ENCODE measurements at regions not wholly inside any gene's neighbourhood (a gene's known extent, or its start where the extent isn't known, plus 50 kb on each side); places are given as distances from the start of the nearest gene placed in this dataset.

GRCh38 chr15:97115761-97116070 is 785.2 kb downstream of the NR2F2 start:
- H3K27ac ChIP-seq (ENCODE audit: low read length) = no peak overlapping the region
- no peaks in the 10 kb centered on the region for H3K27me3 ChIP-seq (ENCODE audit: low read depth, low read length)
- no peaks in the 10 kb centered on the region for H3K36me3 ChIP-seq (replicated peaks; ENCODE audit: low read depth, low read length)
- no peak overlapping the region for H3K4me2 ChIP-seq (ENCODE audit: low read length)
- no peak overlapping the region for H3K4me3 ChIP-seq (ENCODE audit: low read length)
- no peak for TF ChIP-seq EZH2phosphoT487 (IDR thresholded peaks at IDR 0.05; ENCODE audit: low read depth)
- no peak for TF ChIP-seq CTCF (IDR thresholded peaks at IDR 0.05; ENCODE audit: low read depth, low read length)
- H4K20me1 ChIP-seq (ENCODE audit: insufficient read depth, low read length) = no peaks in the 10 kb centered on the region
- no peaks in the 10 kb centered on the region for H3K79me2 ChIP-seq (ENCODE audit: low read length)
- no peak overlapping the region for H2AFZ ChIP-seq (ENCODE audit: low read depth, low read length)
- no peaks in the 10 kb centered on the region for H3K4me1 ChIP-seq (ENCODE audit: low read length)
- no peak overlapping the region for H3K9ac ChIP-seq (ENCODE audit: low read length)
- H3K9me3 ChIP-seq (ENCODE audit: insufficient read depth, low read length) = no peaks in the 10 kb centered on the region

GRCh38 chr15:97124790-97125189 is 794.3 kb downstream of the NR2F2 start:
- no peak overlapping the region for H3K9ac ChIP-seq (ENCODE audit: low read length)
- no peaks in the 10 kb centered on the region for H4K20me1 ChIP-seq (ENCODE audit: insufficient read depth, low read length)
- no peak overlapping the region for H3K27ac ChIP-seq (ENCODE audit: low read length)
- H3K4me3 ChIP-seq (ENCODE audit: low read length) = no peak overlapping the region
- H3K4me2 ChIP-seq (ENCODE audit: low read length) = no peak overlapping the region
- H3K36me3 ChIP-seq (replicated peaks; ENCODE audit: low read depth, low read length) = no peaks in the 10 kb centered on the region
- H3K4me1 ChIP-seq (ENCODE audit: low read length) = no peaks in the 10 kb centered on the region
- H3K79me2 ChIP-seq (ENCODE audit: low read length) = no peaks in the 10 kb centered on the region
- no peaks in the 10 kb centered on the region for H3K9me3 ChIP-seq (ENCODE audit: insufficient read depth, low read length)
- no peaks in the 10 kb centered on the region for H3K27me3 ChIP-seq (ENCODE audit: low read depth, low read length)
- no peak for TF ChIP-seq CTCF (IDR thresholded peaks at IDR 0.05; ENCODE audit: low read depth, low read length)
- no peak for TF ChIP-seq EZH2phosphoT487 (IDR thresholded peaks at IDR 0.05; ENCODE audit: low read depth)
- no peak overlapping the region for H2AFZ ChIP-seq (ENCODE audit: low read depth, low read length)

GRCh38 chr15:97126553-97127233 is 796.2 kb downstream of the NR2F2 start:
- Histone ChIP-seq H4K20me1 (ENCODE audit: insufficient read depth, low read length) (no peaks in the 10 kb centered on the region), H3K4me3 (ENCODE audit: low read length) (no peak overlapping the region), H3K9me3 (ENCODE audit: insufficient read depth, low read length) (no peaks in the 10 kb centered on the region), H2AFZ (ENCODE audit: low read depth, low read length) (no peak overlapping the region), H3K4me1 (ENCODE audit: low read length) (no peaks in the 10 kb centered on the region), H3K4me2 (ENCODE audit: low read length) (no peak overlapping the region), H3K9ac (ENCODE audit: low read length) (no peak overlapping the region), H3K36me3 (replicated peaks; ENCODE audit: low read depth, low read length) (no peaks in the 10 kb centered on the region), H3K27me3 (ENCODE audit: low read depth, low read length) (no peaks in the 10 kb centered on the region), H3K79me2 (ENCODE audit: low read length) (no peaks in the 10 kb centered on the region), H3K27ac (ENCODE audit: low read length) (no peak overlapping the region)
- TF ChIP-seq EZH2phosphoT487 (IDR thresholded peaks at IDR 0.05; ENCODE audit: low read depth) (no peak), CTCF (IDR thresholded peaks at IDR 0.05; ENCODE audit: low read depth, low read length) (no peak)

- no peak overlapping the region for H3K4me2 ChIP-seq (ENCODE audit: low read length)
- no peak overlapping the region for H3K27ac ChIP-seq (ENCODE audit: low read length)
- H3K36me3 ChIP-seq (replicated peaks; ENCODE audit: low read depth, low read length) = no peaks in the 10 kb centered on the region
- H3K9ac ChIP-seq (ENCODE audit: low read length) = no peak overlapping the region
- H3K27me3 ChIP-seq (ENCODE audit: low read depth, low read length) = no peaks in the 10 kb centered on the region
- no peak overlapping the region for H2AFZ ChIP-seq (ENCODE audit: low read depth, low read length)
- H3K79me2 ChIP-seq (ENCODE audit: low read length) = no peaks in the 10 kb centered on the region
- no peaks in the 10 kb centered on the region for H4K20me1 ChIP-seq (ENCODE audit: insufficient read depth, low read length)
- H3K4me3 ChIP-seq (ENCODE audit: low read length) = no peak overlapping the region
- H3K4me1 ChIP-seq (ENCODE audit: low read length) = no peaks in the 10 kb centered on the region
- no peak for TF ChIP-seq CTCF (IDR thresholded peaks at IDR 0.05; ENCODE audit: low read depth, low read length)
- H3K9me3 ChIP-seq (ENCODE audit: insufficient read depth, low read length) = no peaks in the 10 kb centered on the region
These were observed 799.2 kb downstream of the NR2F2 start for GRCh38 chr15:97129674-97130073.

Data from OCI-LY3 (cell line).